ENCODE measurements at regions not wholly inside any gene's neighbourhood (a gene's known extent, or its start where the extent isn't known, plus 50 kb on each side); places are given as distances from the start of the nearest gene placed in this dataset.

- DNase-seq (ENCODE audit: low spot score) = no peak
Observed at GRCh38 chr2:125070726-125071505, 1045.8 kb downstream of the CNTNAP5 start.

GRCh38 chr2:125073440-125073839 is 1048.4 kb downstream of the CNTNAP5 start:
- DNase-seq (ENCODE audit: low spot score) = no peak

GRCh38 chr2:125085904-125086303 is 1060.8 kb downstream of the CNTNAP5 start:
- DNase-seq (ENCODE audit: low spot score) = no peak

- DNase-seq (ENCODE audit: low spot score) = no peak
Observed at GRCh38 chr2:125086313-125087184, 1061.5 kb downstream of the CNTNAP5 start.

- DNase-seq (ENCODE audit: low spot score) = no peak
Observed at GRCh38 chr2:125092276-125093009, 1067.4 kb downstream of the CNTNAP5 start.

- DNase-seq (ENCODE audit: low spot score) = no peak
Observed at GRCh38 chr2:125095826-125096225, 1070.7 kb downstream of the CNTNAP5 start.

GRCh38 chr2:125106710-125107109 is 1081.6 kb downstream of the CNTNAP5 start:
- DNase-seq (ENCODE audit: low spot score) = no peak

GRCh38 chr2:125107446-125107845 is 1082.4 kb downstream of the CNTNAP5 start:
- no peak for DNase-seq (ENCODE audit: low spot score)

GRCh38 chr2:125108251-125108650 is 1083.2 kb downstream of the CNTNAP5 start:
- no peak for DNase-seq (ENCODE audit: low spot score)

- no peak for DNase-seq (ENCODE audit: low spot score)
Observed at GRCh38 chr2:125125902-125126301, 1100.8 kb downstream of the CNTNAP5 start.

- DNase-seq (ENCODE audit: low spot score) = no peak
Observed at GRCh38 chr2:125160947-125161346, 1135.9 kb downstream of the CNTNAP5 start.

- DNase-seq (ENCODE audit: low spot score) = no peak
Observed at GRCh38 chr2:125167152-125167551, 1142.1 kb downstream of the CNTNAP5 start.

- DNase-seq (ENCODE audit: low spot score) = no peak
Observed at GRCh38 chr2:125167820-125168219, 1142.7 kb downstream of the CNTNAP5 start.

- DNase-seq (ENCODE audit: low spot score) = no peak
Observed at GRCh38 chr2:125168442-125168841, 1143.4 kb downstream of the CNTNAP5 start.

- no peak for DNase-seq (ENCODE audit: low spot score)
Observed at GRCh38 chr2:125169022-125169763, 1144.1 kb downstream of the CNTNAP5 start.

GRCh38 chr2:125169764-125170146 is 1144.7 kb downstream of the CNTNAP5 start:
- no peak for DNase-seq (ENCODE audit: low spot score)

- no peak for DNase-seq (ENCODE audit: low spot score)
Observed at GRCh38 chr2:125172181-125172580, 1147.1 kb downstream of the CNTNAP5 start.

GRCh38 chr2:125175415-125175814 is 1150.3 kb downstream of the CNTNAP5 start:
- no peak for DNase-seq (ENCODE audit: low spot score)

GRCh38 chr2:125185691-125186270 is 1160.7 kb downstream of the CNTNAP5 start:
- DNase-seq (ENCODE audit: low spot score) = peak; percentile 25

GRCh38 chr2:125207431-125207830 is 1182.3 kb downstream of the CNTNAP5 start:
- no peak for DNase-seq (ENCODE audit: low spot score)

GRCh38 chr2:125216321-125216720 is 1191.2 kb downstream of the CNTNAP5 start:
- no peak for DNase-seq (ENCODE audit: low spot score)
